Endothelial cell of umbilical vein (primary cell): ENCODE measurements at regions not wholly inside any gene's neighbourhood (a gene's known extent, or its start where the extent isn't known, plus 50 kb on each side); places are given as distances from the start of the nearest gene placed in this dataset.

Experiments used
- BruUV-seq: library from RNA; stranded (reverse); fragments of 400-500 nt; replicated peaks from 2 replicates; lab custom pipeline; 2021; lab: Mats Ljungman, UMichigan
- CTCF ChIA-PET: fragments of 300-600, 350-600 bp; sonication (Branson Sonifier 250); formaldehyde crosslinking; loops from one replicate; lab custom pipeline; 2021; ENCODE audit warnings: antibody characterized with exemption, inconsistent platforms; lab: Charles Lee
- POLR2A ChIA-PET: fragments of 300-600, 350-600 bp; sonication (Branson Sonifier 250); formaldehyde crosslinking; loops from one replicate; lab custom pipeline; 2021; ENCODE audit warnings: antibody characterized with exemption, inconsistent platforms; lab: Charles Lee
- DNase-seq: peaks from one replicate; pipeline ENCODE4 v3.0.0-alpha.2; 2011; ENCODE audit warnings: low read depth, low spot score
- FAIRE-seq: peaks from 2 replicates; lab custom pipeline; 2011; peaks lifted over from hg19 to GRCh38; lab: Jason Lieb, UNC
- H2AFZ ChIP-seq: 2 replicates; pipeline ENCODE4 v1.6.0; 2012; ENCODE audit warnings: low read depth, low read length, control low read depth, inconsistent platforms
- H3K27ac ChIP-seq: 2 replicates; pipeline ENCODE4 v1.5.1; 2011; ENCODE audit warnings: low read depth, mild to moderate bottlenecking, control low read depth, low read length, moderate library complexity; ENCODE audit not compliant: insufficient read depth
- H3K27me3 ChIP-seq, 2 experiments: 2 replicates each; pipeline versions ENCODE4 v1.6.0 to v1.6.1; 2011; ENCODE audit warnings: low read length in 2 of 2, mixed read lengths in 1 of 2; ENCODE audit not compliant: control insufficient read depth in 2 of 2, insufficient read depth in 2 of 2
- H3K36me3 ChIP-seq, 2 experiments: 2 replicates in 1 of 2; 3 replicates in 1 of 2; pipeline ENCODE4 v1.5.1; 2011; ENCODE audit warnings: low read length in 2 of 2, mild to moderate bottlenecking in 1 of 2, moderate library complexity in 1 of 2; ENCODE audit not compliant: control insufficient read depth in 2 of 2, insufficient read depth in 2 of 2; ENCODE audit errors: extremely low read depth in 1 of 2
- H3K4me1 ChIP-seq: 3 replicates; pipeline ENCODE4 v1.5.1; 2011; ENCODE audit warnings: mild to moderate bottlenecking, low read length; ENCODE audit not compliant: control insufficient read depth, insufficient read depth; ENCODE audit errors: extremely low read depth
- H3K4me2 ChIP-seq: 2 replicates; pipeline ENCODE4 v1.6.1; 2011; ENCODE audit warnings: low read length, control low read depth, mixed read lengths; ENCODE audit not compliant: insufficient read depth
- H3K4me3 ChIP-seq, 3 experiments: fragments of 200-600 bp in 1 of 3; sonication (generic), shearing (Covaris generic) in 1 of 3; replicated peaks in 1 of 3; 2 replicates each; pipeline ENCODE4 v1.5.1; 2011 to 2016; ENCODE audit warnings: control low read depth in 3 of 3, low read length in 3 of 3, mild to moderate bottlenecking in 2 of 3, inconsistent platforms in 1 of 3, low read depth in 1 of 3, moderate library complexity in 1 of 3; ENCODE audit not compliant: insufficient read depth in 1 of 3
- H3K79me2 ChIP-seq: 2 replicates; pipeline ENCODE4 v1.6.0; 2012; ENCODE audit warnings: low read length, inconsistent platforms; ENCODE audit not compliant: control insufficient read depth, insufficient read depth
- H3K9ac ChIP-seq: replicated peaks from 2 replicates; pipeline ENCODE3; 2011; ENCODE audit warnings: low read length, control low read depth; ENCODE audit not compliant: insufficient read depth; ENCODE audit errors: extremely low read depth
- H3K9me1 ChIP-seq: replicated peaks from 3 replicates; pipeline ENCODE4 v1.6.0; 2011; ENCODE audit warnings: mild to moderate bottlenecking, low read length; ENCODE audit not compliant: control insufficient read depth, insufficient read depth; ENCODE audit errors: extremely low read depth
- H3K9me3 ChIP-seq: replicated peaks from 2 replicates; pipeline ENCODE4 v1.5.1; 2012; ENCODE audit warnings: low read length, inconsistent platforms; ENCODE audit not compliant: control insufficient read depth, insufficient read depth
- H4K20me1 ChIP-seq: replicated peaks from 2 replicates; pipeline ENCODE3; 2011; ENCODE audit warnings: mild to moderate bottlenecking, low read length; ENCODE audit not compliant: control insufficient read depth, insufficient read depth; ENCODE audit errors: extremely low read depth
- EZH2 ChIP-seq: IDR thresholded peaks from 2 replicates; pipeline ENCODE4 v1.6.1; 2012; ENCODE audit warnings: borderline replicate concordance, low read depth, mild to moderate bottlenecking, moderate library complexity, low read length, inconsistent platforms; ENCODE audit not compliant: severe bottlenecking
- GATA2 ChIP-seq: IDR thresholded peaks from 2 replicates; pipeline ENCODE4 v1.7.0; 2011; ENCODE audit warnings: low read depth, mild to moderate bottlenecking, moderate library complexity, mixed read lengths, low read length; ENCODE audit not compliant: insufficient read length, insufficient read depth
- JUN ChIP-seq: IDR thresholded peaks from 2 replicates; pipeline ENCODE4 v1.6.1; 2011; ENCODE audit warnings: borderline replicate concordance, low read depth; ENCODE audit not compliant: insufficient read length, insufficient read depth
- MYC ChIP-seq: IDR thresholded peaks from one replicate; pipeline ENCODE4 v1.6.1; 2011; ENCODE audit warnings: mild to moderate bottlenecking, low read depth, low read length
- POLR2A ChIP-seq: IDR thresholded peaks from 2 replicates; pipeline ENCODE4 v1.6.1; 2012; ENCODE audit warnings: low read depth, mild to moderate bottlenecking, control low read depth, low read length
- dilution Hi-C: fragments of 300-500 bp; cut with MboI; formaldehyde crosslinking; loops from one replicate; pipeline ENCODE4 v1.15.0; 2019; ENCODE audit warnings: low sequenced_read_pairs; ENCODE audit not compliant: extremely low pct_ligation_motif_present
- intact Hi-C: fragments of 100-400 bp; cut with micrococcal nuclease; formaldehyde crosslinking; loops from one replicate; pipeline ENCODE4 v1.10.0; 2022
- TF ChIP-seq, protein P1 (sequence below): IDR thresholded peaks from 2 replicates; pipeline ENCODE4 v1.6.1; 2011; ENCODE audit not compliant: insufficient read depth, insufficient read length
- TF ChIP-seq, protein P2 (sequence below), 2 donors: IDR thresholded peaks; 1 replicate in 1 of 2; 2 replicates in 1 of 2; pipeline ENCODE4 v1.5.1; 2011; ENCODE audit warnings: low read length in 2 of 2, mild to moderate bottlenecking in 2 of 2, moderate library complexity in 2 of 2, control low read depth in 1 of 2, inconsistent platforms in 1 of 2, low read depth in 1 of 2; ENCODE audit not compliant: insufficient read depth in 1 of 2; ENCODE audit errors: extremely low read depth in 1 of 2

DNA sequence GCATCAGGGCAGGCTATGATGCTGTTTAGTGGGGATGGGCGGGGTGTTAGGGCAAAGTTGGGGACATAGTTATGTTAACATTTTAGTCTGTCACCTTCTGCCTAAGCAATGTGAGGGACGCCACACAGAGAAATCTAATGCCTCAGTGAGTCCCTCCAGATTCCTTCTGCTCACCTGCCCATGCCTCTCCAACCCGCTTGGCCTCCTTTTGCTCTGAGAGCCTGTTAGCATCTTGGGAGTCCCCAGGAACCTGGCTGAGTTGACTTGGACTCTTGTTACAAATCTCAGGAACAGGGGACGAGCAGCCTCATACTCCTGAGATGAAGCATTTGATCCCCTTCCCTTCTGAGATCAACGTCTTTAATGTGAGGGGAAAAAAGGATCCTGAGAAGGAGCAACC lies 336.8 kb downstream of the CCSER2 start:
- Histone ChIP-seq H3K27me3 (no peaks in the 10 kb centered on the region), H2AFZ (no peak overlapping the region), H4K20me1 (no peaks in the 10 kb centered on the region), H3K36me3 (no peaks in the 10 kb centered on the region), H3K79me2 (no peaks in the 10 kb centered on the region), H3K4me2 (no peak overlapping the region), H3K9me3 (no peaks in the 10 kb centered on the region), H3K9me1 (no peaks in the 10 kb centered on the region), H3K4me3 (no peak overlapping the region), H3K27ac (no peak overlapping the region), H3K4me1 (no peaks in the 10 kb centered on the region), H3K9ac (no peak overlapping the region)
- no peak for FAIRE-seq
- no peak for DNase-seq
- POLR2A ChIA-PET = no interaction called here
- CTCF ChIA-PET = no interaction called here
- intact Hi-C loops (no loop called here), dilution Hi-C loops (no loop called here)
- TF ChIP-seq, protein P1, sequence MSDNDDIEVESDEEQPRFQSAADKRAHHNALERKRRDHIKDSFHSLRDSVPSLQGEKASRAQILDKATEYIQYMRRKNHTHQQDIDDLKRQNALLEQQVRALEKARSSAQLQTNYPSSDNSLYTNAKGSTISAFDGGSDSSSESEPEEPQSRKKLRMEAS = no peak
- TF ChIP-seq JUN (no peak), EZH2 (no peak), POLR2A (no peak), MYC (no peak), GATA2 (no peak)
- BruUV-seq = no TSS peak

DNA sequence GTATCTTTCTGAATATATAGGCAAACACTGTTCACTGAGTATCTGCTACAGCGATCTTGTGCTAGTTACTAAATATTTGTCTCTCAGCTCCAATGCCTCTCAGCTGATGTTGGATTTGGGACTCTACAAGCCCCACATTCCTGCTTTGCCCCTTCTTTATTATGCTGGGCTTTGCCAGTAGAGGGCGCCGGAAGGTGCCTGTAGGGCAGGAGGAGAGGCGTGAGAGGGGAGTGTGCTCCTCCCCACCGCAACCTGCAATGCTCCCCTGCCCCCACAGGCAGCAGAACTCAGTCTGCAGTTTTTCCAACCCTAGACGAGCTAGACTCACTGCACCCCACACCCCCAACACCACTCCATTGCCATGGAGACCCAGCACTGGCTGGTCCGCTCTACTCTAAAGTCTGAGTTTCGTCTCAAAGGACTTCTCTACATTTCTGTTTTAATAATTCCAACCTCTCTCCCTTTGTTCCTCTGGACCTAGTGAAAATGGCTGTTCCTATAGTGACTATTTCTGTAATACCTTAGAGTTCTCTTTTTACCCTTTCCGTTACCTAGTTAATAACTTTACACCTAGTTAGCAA lies 337.6 kb downstream of the CCSER2 start:
- no TSS peak for BruUV-seq

More for the DNA sequence above, 337.6 kb downstream of the CCSER2 start:
- POLR2A ChIA-PET = no interaction called here
- no peaks in the 10 kb centered on the region for H3K79me2 ChIP-seq
- no peaks in the 10 kb centered on the region for H3K9me3 ChIP-seq
- no peak overlapping the region for H3K27ac ChIP-seq
- TF ChIP-seq POLR2A = no peak
- TF ChIP-seq, protein P2, sequence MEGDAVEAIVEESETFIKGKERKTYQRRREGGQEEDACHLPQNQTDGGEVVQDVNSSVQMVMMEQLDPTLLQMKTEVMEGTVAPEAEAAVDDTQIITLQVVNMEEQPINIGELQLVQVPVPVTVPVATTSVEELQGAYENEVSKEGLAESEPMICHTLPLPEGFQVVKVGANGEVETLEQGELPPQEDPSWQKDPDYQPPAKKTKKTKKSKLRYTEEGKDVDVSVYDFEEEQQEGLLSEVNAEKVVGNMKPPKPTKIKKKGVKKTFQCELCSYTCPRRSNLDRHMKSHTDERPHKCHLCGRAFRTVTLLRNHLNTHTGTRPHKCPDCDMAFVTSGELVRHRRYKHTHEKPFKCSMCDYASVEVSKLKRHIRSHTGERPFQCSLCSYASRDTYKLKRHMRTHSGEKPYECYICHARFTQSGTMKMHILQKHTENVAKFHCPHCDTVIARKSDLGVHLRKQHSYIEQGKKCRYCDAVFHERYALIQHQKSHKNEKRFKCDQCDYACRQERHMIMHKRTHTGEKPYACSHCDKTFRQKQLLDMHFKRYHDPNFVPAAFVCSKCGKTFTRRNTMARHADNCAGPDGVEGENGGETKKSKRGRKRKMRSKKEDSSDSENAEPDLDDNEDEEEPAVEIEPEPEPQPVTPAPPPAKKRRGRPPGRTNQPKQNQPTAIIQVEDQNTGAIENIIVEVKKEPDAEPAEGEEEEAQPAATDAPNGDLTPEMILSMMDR (IDR thresholded peaks at IDR 0.05; ENCODE audit: extremely low read depth in 1 of 2, insufficient read depth in 1 of 2, low read depth in 1 of 2, low read length in 2 of 2) = peak; percentile 30 to 31
- H3K4me3 ChIP-seq = no peak overlapping the region
- intact Hi-C loops = loop anchor here (2.0 kb wide), 1 partner anchor 41 kb away; no protein-coding TSS in a partner anchor
- no peaks in the 10 kb centered on the region for H4K20me1 ChIP-seq
- no peak for DNase-seq
- no peak for FAIRE-seq
- no peaks in the 10 kb centered on the region for H3K27me3 ChIP-seq
- dilution Hi-C loops = no loop called here
- no peak overlapping the region for H3K9ac ChIP-seq
- H3K4me2 ChIP-seq = no peak overlapping the region
- H3K9me1 ChIP-seq = no peaks in the 10 kb centered on the region
- CTCF ChIA-PET = no interaction called here
- no peak overlapping the region for H2AFZ ChIP-seq
- no peaks in the 10 kb centered on the region for H3K36me3 ChIP-seq
- H3K4me1 ChIP-seq = no peaks in the 10 kb centered on the region
